DOHH2 (cell line): ENCODE measurements at regions not wholly inside any gene's neighbourhood (a gene's known extent, or its start where the extent isn't known, plus 50 kb on each side); places are given as distances from the start of the nearest gene placed in this dataset.

Experiments
- H3F3A ChIP-seq: fragments of 200-600 bp; sonication (generic), shearing (Covaris generic); 2 replicates; pipeline ENCODE4 v1.6.0; 2016; ENCODE audit warnings: antibody characterized with exemption, mild to moderate bottlenecking; ENCODE audit not compliant: control insufficient read depth, insufficient read depth
- H3K27ac ChIP-seq: fragments of 200-600 bp; sonication (generic); 2 replicates; pipeline ENCODE4 v1.5.1; 2014; ENCODE audit warnings: low read depth, mild to moderate bottlenecking, low read length, moderate library complexity
- H3K27me3 ChIP-seq: fragments of 200-600 bp; sonication (generic); 2 replicates; pipeline ENCODE4 v1.6.1; 2014; ENCODE audit warnings: mild to moderate bottlenecking, low read length, mixed read lengths; ENCODE audit not compliant: control insufficient read depth
- H3K36me3 ChIP-seq: fragments of 200-600 bp; sonication (generic); 2 replicates; pipeline ENCODE4 v1.6.1; 2014; ENCODE audit warnings: mild to moderate bottlenecking, low read length, moderate library complexity, mixed read lengths; ENCODE audit not compliant: control insufficient read depth
- H3K4me1 ChIP-seq: fragments of 200-600 bp; sonication (generic); 2 replicates; pipeline ENCODE4 v1.6.1; 2014; ENCODE audit warnings: mild to moderate bottlenecking, low read length, mixed read lengths; ENCODE audit not compliant: control insufficient read depth
- H3K4me2 ChIP-seq: fragments of 200-600 bp; sonication (generic); 2 replicates; pipeline ENCODE4 v1.6.0; 2014; ENCODE audit warnings: mild to moderate bottlenecking, low read length, moderate library complexity
- H3K4me3 ChIP-seq: fragments of 200-600 bp; sonication (generic); 2 replicates; pipeline ENCODE4 v1.5.1; 2014; ENCODE audit warnings: mild to moderate bottlenecking, low read length, mixed read lengths
- H3K79me2 ChIP-seq: fragments of 200-600 bp; sonication (generic); 2 replicates; pipeline ENCODE4 v1.6.1; 2014; ENCODE audit warnings: mild to moderate bottlenecking, low read length, mixed read lengths; ENCODE audit not compliant: control insufficient read depth
- H3K9me2 ChIP-seq: fragments of 200-600 bp; sonication (generic); replicated peaks from 2 replicates; pipeline ENCODE4 v1.6.1; 2014; ENCODE audit warnings: mild to moderate bottlenecking, low read length, mixed read lengths; ENCODE audit not compliant: control insufficient read depth
- H3K9me3 ChIP-seq: fragments of 200-600 bp; sonication (generic); 2 replicates; pipeline ENCODE4 v1.6.1; 2014; ENCODE audit warnings: antibody characterized with exemption, low read length, mixed read lengths; ENCODE audit not compliant: control insufficient read depth, insufficient read depth
- H4K20me1 ChIP-seq: fragments of 200-600 bp; sonication (generic); 2 replicates; pipeline ENCODE4 v1.6.0; 2014; ENCODE audit warnings: low read depth, mild to moderate bottlenecking, antibody characterized with exemption, low read length, moderate library complexity; ENCODE audit not compliant: control insufficient read depth, insufficient read depth
- CTCF ChIP-seq: fragments of 200-600 bp; sonication (generic); IDR thresholded peaks from one replicate; pipeline ENCODE4 v1.5.1; 2014; ENCODE audit warnings: antibody characterized with exemption, mild to moderate bottlenecking, low read depth, low read length; ENCODE audit not compliant: poor library complexity, severe bottlenecking
- EZH2phosphoT487 ChIP-seq: fragments of 200-600 bp; sonication (generic); IDR thresholded peaks from 2 replicates; pipeline ENCODE4 v1.6.1; 2017; ENCODE audit warnings: borderline replicate concordance, mild to moderate bottlenecking, antibody characterized with exemption, low read length, moderate library complexity, mixed read lengths

GRCh38 chr3:103923907-103924306 is 1442.8 kb upstream of the ALCAM start:
- Histone ChIP-seq H4K20me1 (no peaks in the 10 kb centered on the region), H3K4me2 (no peak overlapping the region), H3K79me2 (no peaks in the 10 kb centered on the region), H3K4me3 (no peak overlapping the region), H3K27me3 (no peaks in the 10 kb centered on the region), H3K9me2 (no peaks in the 10 kb centered on the region), H3K27ac (no peak overlapping the region), H3K9me3 (no peaks in the 10 kb centered on the region), H3F3A (no peaks in the 10 kb centered on the region), H3K36me3 (no peaks in the 10 kb centered on the region), H3K4me1 (no peaks in the 10 kb centered on the region)
- no peak for TF ChIP-seq EZH2phosphoT487

- Histone ChIP-seq H3K9me3 (no peaks in the 10 kb centered on the region), H3K4me1 (no peaks in the 10 kb centered on the region), H3K27ac (no peak overlapping the region), H3K36me3 (no peaks in the 10 kb centered on the region), H3K4me3 (no peak overlapping the region), H4K20me1 (no peaks in the 10 kb centered on the region), H3F3A (no peaks in the 10 kb centered on the region), H3K27me3 (no peaks in the 10 kb centered on the region), H3K79me2 (no peaks in the 10 kb centered on the region), H3K4me2 (no peak overlapping the region), H3K9me2 (no peaks in the 10 kb centered on the region)
- TF ChIP-seq CTCF = no peak
- TF ChIP-seq EZH2phosphoT487 = no peak
These were observed 1442.2 kb upstream of the ALCAM start for GRCh38 chr3:103924544-103924943.

DNA sequence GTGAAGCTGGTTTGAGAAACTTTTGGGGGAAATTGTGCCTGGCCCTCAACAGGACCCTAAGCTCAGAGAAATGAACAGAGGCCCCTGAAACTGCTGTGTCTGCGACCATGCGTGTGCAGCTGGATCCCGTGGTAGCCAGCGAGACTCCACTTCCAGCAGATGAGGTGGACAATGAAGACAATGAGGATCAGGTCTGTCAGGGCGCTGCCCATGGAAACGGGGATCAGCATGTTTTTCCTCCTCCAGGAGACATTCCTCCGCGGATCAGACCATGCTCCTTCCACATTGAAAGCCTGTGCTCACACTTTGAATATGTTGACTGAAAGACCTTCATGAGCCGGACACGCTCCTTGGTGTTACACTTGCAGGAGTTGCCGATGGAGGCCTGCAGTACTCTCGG is 1439.8 kb upstream of the ALCAM start:
- Histone ChIP-seq H3K4me1 (no peaks in the 10 kb centered on the region), H3K9me2 (no peaks in the 10 kb centered on the region), H3K9me3 (no peaks in the 10 kb centered on the region), H3K27me3 (no peaks in the 10 kb centered on the region), H3K4me2 (no peak overlapping the region), H3K79me2 (no peaks in the 10 kb centered on the region), H3F3A (no peaks in the 10 kb centered on the region), H3K36me3 (no peaks in the 10 kb centered on the region), H3K4me3 (no peak overlapping the region), H3K27ac (no peak overlapping the region), H4K20me1 (no peaks in the 10 kb centered on the region)
- TF ChIP-seq CTCF (no peak), EZH2phosphoT487 (no peak)

GRCh38 chr3:103927896-103928295 is 1438.8 kb upstream of the ALCAM start:
- TF ChIP-seq CTCF (no peak), EZH2phosphoT487 (no peak)
- no peak overlapping the region for H3K4me2 ChIP-seq
- H3F3A ChIP-seq = no peaks in the 10 kb centered on the region
- H4K20me1 ChIP-seq = no peaks in the 10 kb centered on the region
- no peaks in the 10 kb centered on the region for H3K79me2 ChIP-seq
- no peaks in the 10 kb centered on the region for H3K4me1 ChIP-seq
- H3K4me3 ChIP-seq = no peak overlapping the region
- no peaks in the 10 kb centered on the region for H3K9me2 ChIP-seq
- H3K27me3 ChIP-seq = no peaks in the 10 kb centered on the region
- H3K27ac ChIP-seq = no peak overlapping the region
- no peaks in the 10 kb centered on the region for H3K9me3 ChIP-seq
- no peaks in the 10 kb centered on the region for H3K36me3 ChIP-seq
